Suprapubic skin (tissue), 4 donors: ENCODE measurements at regions not wholly inside any gene's neighbourhood (a gene's known extent, or its start where the extent isn't known, plus 50 kb on each side); places are given as distances from the start of the nearest gene placed in this dataset.
"Not testable (repeated sequence)": the region's sequence is repeated elsewhere in the genome, so short reads cannot be mapped to it uniquely, and the experiment has no call there.

Source experiments
- DNase-seq, 2 donors: peaks; one replicate each; pipeline ENCODE4 v3.0.0-alpha.2; 2019; ENCODE audit warnings: low spot score in 2 of 2
- H3K27ac ChIP-seq: fragments of 200-600 bp; sonication (generic); one replicate; pipeline ENCODE4 v1.5.1; 2019
- H3K27me3 ChIP-seq: fragments of 200-600 bp; sonication (generic); one replicate; pipeline ENCODE4 v1.5.1; 2019
- H3K36me3 ChIP-seq: fragments of 200-600 bp; sonication (generic); one replicate; pipeline ENCODE4 v1.5.1; 2019
- H3K4me1 ChIP-seq: fragments of 200-600 bp; sonication (generic); one replicate; pipeline ENCODE4 v1.5.1; 2019
- H3K4me3 ChIP-seq: fragments of 200-600 bp; sonication (generic); one replicate; pipeline ENCODE4 v1.5.1; 2019; ENCODE audit warnings: mild to moderate bottlenecking
- H3K9me3 ChIP-seq: fragments of 200-600 bp; sonication (generic); one replicate; pipeline ENCODE4 v1.5.1; 2019
- WGBS: methylation state at CpG from one replicate; pipeline ENCODE4 v1.1.5; 2018; 5-methylcytosine and 5-hydroxymethylcytosine counted together

- H3K4me1 ChIP-seq, H3K36me3 ChIP-seq, DNase-seq, H3K4me3 ChIP-seq, H3K27me3 ChIP-seq, H3K9me3 ChIP-seq, H3K27ac ChIP-seq: not testable (repeated sequence)
- WGBS, result no CpG with 5 or more reads among the region's 5 CpGs
Observed at GRCh38 chr15:85196697-85197096, 183.7 kb upstream of the AKAP13 start.

GRCh38 chr15:85197582-85197981, 182.8 kb upstream of the AKAP13 start:
- not testable (repeated sequence) for H3K9me3 ChIP-seq, H3K36me3 ChIP-seq, DNase-seq, H3K4me1 ChIP-seq, H3K27me3 ChIP-seq, H3K27ac ChIP-seq, H3K4me3 ChIP-seq
- no CpG with 5 or more reads among the region's 5 CpGs for WGBS

- WGBS, result no CpG with 5 or more reads among the region's 13 CpGs
- DNase-seq, H3K36me3 ChIP-seq, H3K4me3 ChIP-seq, H3K4me1 ChIP-seq, H3K27ac ChIP-seq, H3K27me3 ChIP-seq, H3K9me3 ChIP-seq: not testable (repeated sequence)
Observed at GRCh38 chr15:85198432-85198831, 182.0 kb upstream of the AKAP13 start.

- WGBS, result no CpG with 5 or more reads among the region's 9 CpGs
- not testable (repeated sequence) for H3K27ac ChIP-seq, H3K4me1 ChIP-seq, H3K4me3 ChIP-seq, H3K36me3 ChIP-seq, H3K27me3 ChIP-seq, H3K9me3 ChIP-seq, DNase-seq
Observed at GRCh38 chr15:85200215-85200614, 180.2 kb upstream of the AKAP13 start.

- not testable (repeated sequence) for H3K36me3 ChIP-seq, H3K9me3 ChIP-seq, H3K27ac ChIP-seq, H3K27me3 ChIP-seq, H3K4me3 ChIP-seq, H3K4me1 ChIP-seq
- no CpG with 5 or more reads among the region's 16 CpGs for WGBS
- peak in 1 of 2 donors; percentile 29 for DNase-seq
Observed at GRCh38 chr15:85201118-85201793, 179.1 kb upstream of the AKAP13 start.

GRCh38 chr15:85204481-85204880, 175.9 kb upstream of the AKAP13 start:
- H3K4me1 ChIP-seq, H3K36me3 ChIP-seq, H3K9me3 ChIP-seq, DNase-seq, H3K4me3 ChIP-seq, H3K27ac ChIP-seq, H3K27me3 ChIP-seq: not testable (repeated sequence)
- WGBS, result no CpG with 5 or more reads among the region's 16 CpGs

GRCh38 chr15:85233791-85234325, 146.5 kb upstream of the AKAP13 start:
- not testable (repeated sequence) for H3K27ac ChIP-seq, DNase-seq, H3K4me1 ChIP-seq, H3K9me3 ChIP-seq, H3K36me3 ChIP-seq, H3K27me3 ChIP-seq
- WGBS, result under 1% methylated on average over 13 of the region's 62 CpGs
- peak overlapping the region; percentile 51 for H3K4me3 ChIP-seq

GRCh38 chr15:85234450-85235196, 145.8 kb upstream of the AKAP13 start:
- H3K36me3 ChIP-seq, DNase-seq, H3K27ac ChIP-seq, H3K4me1 ChIP-seq, H3K9me3 ChIP-seq, H3K27me3 ChIP-seq: not testable (repeated sequence)
- H3K4me3 ChIP-seq, result peak overlapping the region; percentile 51
- WGBS, result no CpG with 5 or more reads among the region's 55 CpGs

- H3K4me3 ChIP-seq, H3K4me1 ChIP-seq, H3K9me3 ChIP-seq, H3K27ac ChIP-seq, H3K27me3 ChIP-seq, DNase-seq, H3K36me3 ChIP-seq: not testable (repeated sequence)
- WGBS, result no CpG with 5 or more reads among the region's 1 CpG
Observed at GRCh38 chr15:85244056-85244455, 136.3 kb upstream of the AKAP13 start.

- H3K36me3 ChIP-seq, H3K4me3 ChIP-seq, H3K27ac ChIP-seq, H3K9me3 ChIP-seq, H3K27me3 ChIP-seq, DNase-seq, H3K4me1 ChIP-seq: not testable (repeated sequence)
- WGBS, result 98% methylated on average over 5 of the region's 8 CpGs
Observed at GRCh38 chr15:85250938-85251542, 129.4 kb upstream of the AKAP13 start.

- 85% methylated on average over 4 of the region's 15 CpGs for WGBS
- H3K4me1 ChIP-seq, H3K4me3 ChIP-seq, DNase-seq, H3K27ac ChIP-seq, H3K27me3 ChIP-seq, H3K36me3 ChIP-seq, H3K9me3 ChIP-seq: not testable (repeated sequence)
Observed at GRCh38 chr15:85253196-85253915, 127.0 kb upstream of the AKAP13 start.

- WGBS, result 87% methylated on average over 8 of the region's 9 CpGs
Observed at GRCh38 chr15:85254961-85255360, 125.4 kb upstream of the AKAP13 start.

GRCh38 chr15:85255502-85255901, 124.9 kb upstream of the AKAP13 start:
- not testable (repeated sequence) for H3K4me1 ChIP-seq, H3K36me3 ChIP-seq, DNase-seq, H3K27ac ChIP-seq, H3K4me3 ChIP-seq, H3K9me3 ChIP-seq, H3K27me3 ChIP-seq
- 84% methylated on average over 21 of the region's 24 CpGs for WGBS

More at GRCh38 chr15:85254961-85255360, 125.4 kb upstream of the AKAP13 start:
- not testable (repeated sequence) for DNase-seq, H3K4me1 ChIP-seq, H3K27me3 ChIP-seq, H3K36me3 ChIP-seq, H3K27ac ChIP-seq, H3K9me3 ChIP-seq, H3K4me3 ChIP-seq
